Kidney capillary endothelial cell (primary cell): ENCODE measurements at regions not wholly inside any gene's neighbourhood (a gene's known extent, or its start where the extent isn't known, plus 50 kb on each side); places are given as distances from the start of the nearest gene placed in this dataset.

Experiments
- DNase-seq: peaks from one replicate; pipeline ENCODE4 v3.0.0-alpha.2; 2018; ENCODE audit warnings: low spot score

- DNase-seq = no peak
These were observed 88.7 kb upstream of the SHB start for GRCh38 chr9:38157711-38158110.

- no peak for DNase-seq
These were observed 85.7 kb upstream of the SHB start for GRCh38 chr9:38154501-38155421.

GRCh38 chr9:38153910-38154291 lies 84.9 kb upstream of the SHB start:
- no peak for DNase-seq

GRCh38 chr9:38153152-38153909 lies 84.3 kb upstream of the SHB start:
- DNase-seq = no peak

GRCh38 chr9:38149647-38150046 lies 80.6 kb upstream of the SHB start:
- no peak for DNase-seq

- DNase-seq = no peak
These were observed 77.8 kb upstream of the SHB start for GRCh38 chr9:38146844-38147243.

- no peak for DNase-seq
These were observed 76.6 kb upstream of the SHB start for GRCh38 chr9:38145526-38146053.

- DNase-seq = no peak
These were observed 75.4 kb upstream of the SHB start for GRCh38 chr9:38144421-38144820.

GRCh38 chr9:38141746-38142591 lies 72.9 kb upstream of the SHB start:
- DNase-seq = no peak

- DNase-seq = no peak
These were observed 69.2 kb upstream of the SHB start for GRCh38 chr9:38138276-38138675.

- no peak for DNase-seq
These were observed 68.3 kb upstream of the SHB start for GRCh38 chr9:38137342-38137741.

- no peak for DNase-seq
These were observed 67.4 kb upstream of the SHB start for GRCh38 chr9:38136386-38136785.

- DNase-seq = no peak
These were observed 65.7 kb upstream of the SHB start for GRCh38 chr9:38134611-38135237.

- DNase-seq = no peak
These were observed 64.6 kb upstream of the SHB start for GRCh38 chr9:38133595-38133994.

GRCh38 chr9:38132956-38133355 lies 63.9 kb upstream of the SHB start:
- DNase-seq = no peak

- no peak for DNase-seq
These were observed 62.7 kb upstream of the SHB start for GRCh38 chr9:38131729-38132128.

GRCh38 chr9:38130724-38131123 lies 61.7 kb upstream of the SHB start:
- no peak for DNase-seq

GRCh38 chr9:38129366-38129765 lies 60.3 kb upstream of the SHB start:
- no peak for DNase-seq

- no peak for DNase-seq
These were observed 59.8 kb upstream of the SHB start for GRCh38 chr9:38128752-38129270.

- no peak for DNase-seq
These were observed 58.3 kb upstream of the SHB start for GRCh38 chr9:38127271-38127839.

- DNase-seq = no peak
These were observed 57.7 kb upstream of the SHB start for GRCh38 chr9:38126730-38127129.
